ENCODE measurements at regions not wholly inside any gene's neighbourhood (a gene's known extent, or its start where the extent isn't known, plus 50 kb on each side); places are given as distances from the start of the nearest gene placed in this dataset.

DNA sequence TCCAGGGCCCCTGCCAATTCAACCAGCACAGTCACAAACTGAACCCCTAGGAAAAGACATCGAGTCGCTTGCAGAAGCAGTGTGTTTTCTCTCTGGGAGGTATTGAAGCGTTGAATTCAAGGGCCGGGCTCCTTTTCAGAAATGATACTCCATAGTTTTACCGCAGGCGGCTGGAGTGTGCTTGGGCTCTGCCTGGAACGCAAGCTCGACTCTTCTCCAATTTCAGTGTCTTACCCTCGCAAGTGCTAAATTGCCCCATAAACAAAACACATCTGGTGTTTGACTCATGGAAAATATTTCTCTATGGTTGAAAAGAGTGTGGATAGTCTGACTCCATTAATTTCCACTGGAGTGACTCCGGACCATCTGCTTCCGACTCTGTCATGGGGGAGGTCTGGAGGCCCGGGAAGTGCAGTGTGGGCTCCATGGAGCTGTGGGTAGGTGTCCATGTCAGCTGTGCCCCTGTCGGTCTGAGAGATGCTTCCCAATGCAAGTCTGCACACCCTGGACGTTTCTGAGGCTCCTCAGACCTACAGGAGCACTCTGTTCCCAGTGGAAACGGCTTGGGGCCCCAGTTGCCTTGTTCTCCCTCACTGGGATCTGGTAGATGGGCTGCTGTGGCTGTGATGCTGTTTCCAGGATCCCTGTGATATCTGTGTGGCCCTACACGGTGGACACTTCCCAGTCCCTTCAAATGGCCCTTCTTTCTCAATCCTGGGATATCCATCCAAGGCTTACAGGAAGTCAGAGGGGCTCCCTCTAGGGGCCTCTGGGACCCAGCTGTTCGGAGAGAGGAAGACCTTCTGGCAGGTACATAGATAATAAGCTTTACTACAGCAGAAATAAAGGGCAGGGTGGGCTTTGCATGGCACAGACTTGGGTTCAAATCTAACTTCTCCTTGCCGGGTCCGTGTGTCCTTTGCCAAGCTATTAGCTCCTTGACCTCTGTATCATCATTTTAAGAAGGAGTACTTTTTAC, 119.8 kb upstream of the CDH13 start:
- DNase-seq (ENCODE audit: insufficient read length, low spot score, missing footprints) = no peak
- Histone ChIP-seq H3K79me2 (ENCODE audit: insufficient read depth, low read length) (no peaks in the 10 kb centered on the region), H3K27ac (ENCODE audit: low read depth, low read length) (no peak overlapping the region), H4K20me1 (ENCODE audit: insufficient read depth, low read length) (no peaks in the 10 kb centered on the region), H3K27me3 (ENCODE audit: insufficient read depth, low read length) (no peaks in the 10 kb centered on the region), H2AFZ (ENCODE audit: low read length) (no peak overlapping the region), H3K9me3 (ENCODE audit: low read depth, low read length) (no peaks in the 10 kb centered on the region), H3K4me3 (ENCODE audit: insufficient read depth, low read length) (no peak overlapping the region), H3K4me1 (ENCODE audit: insufficient read depth, low read length) (no peaks in the 10 kb centered on the region), H3K36me3 (ENCODE audit: insufficient read depth, low read length) (no peaks in the 10 kb centered on the region), H3K4me2 (ENCODE audit: insufficient read depth, low read length) (no peak overlapping the region)
- TF ChIP-seq, protein P1, sequence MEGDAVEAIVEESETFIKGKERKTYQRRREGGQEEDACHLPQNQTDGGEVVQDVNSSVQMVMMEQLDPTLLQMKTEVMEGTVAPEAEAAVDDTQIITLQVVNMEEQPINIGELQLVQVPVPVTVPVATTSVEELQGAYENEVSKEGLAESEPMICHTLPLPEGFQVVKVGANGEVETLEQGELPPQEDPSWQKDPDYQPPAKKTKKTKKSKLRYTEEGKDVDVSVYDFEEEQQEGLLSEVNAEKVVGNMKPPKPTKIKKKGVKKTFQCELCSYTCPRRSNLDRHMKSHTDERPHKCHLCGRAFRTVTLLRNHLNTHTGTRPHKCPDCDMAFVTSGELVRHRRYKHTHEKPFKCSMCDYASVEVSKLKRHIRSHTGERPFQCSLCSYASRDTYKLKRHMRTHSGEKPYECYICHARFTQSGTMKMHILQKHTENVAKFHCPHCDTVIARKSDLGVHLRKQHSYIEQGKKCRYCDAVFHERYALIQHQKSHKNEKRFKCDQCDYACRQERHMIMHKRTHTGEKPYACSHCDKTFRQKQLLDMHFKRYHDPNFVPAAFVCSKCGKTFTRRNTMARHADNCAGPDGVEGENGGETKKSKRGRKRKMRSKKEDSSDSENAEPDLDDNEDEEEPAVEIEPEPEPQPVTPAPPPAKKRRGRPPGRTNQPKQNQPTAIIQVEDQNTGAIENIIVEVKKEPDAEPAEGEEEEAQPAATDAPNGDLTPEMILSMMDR (IDR thresholded peaks at IDR 0.05; ENCODE audit: extremely low read depth, low read depth, low read length) = no peak

DNA sequence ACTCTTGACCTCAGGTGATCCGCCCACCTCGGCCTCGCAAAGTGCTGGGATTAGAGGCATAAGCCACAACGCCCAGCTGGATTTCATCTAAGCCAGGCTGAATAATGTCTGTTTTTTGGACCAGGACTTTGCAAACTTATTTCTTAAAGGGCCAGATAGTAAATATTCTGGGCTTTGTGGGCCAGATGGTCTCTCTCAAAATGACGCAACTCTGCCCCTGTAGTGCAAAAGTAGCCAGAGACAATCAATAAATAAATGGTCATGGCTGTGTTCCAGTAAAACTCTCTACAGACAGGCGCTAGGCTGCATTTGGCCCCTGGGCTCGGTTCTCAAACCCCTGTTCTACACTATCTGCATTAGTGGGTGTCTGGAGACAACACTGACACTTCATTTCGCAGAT, 121.9 kb upstream of the CDH13 start:
- no peaks in the 10 kb centered on the region for H3K27me3 ChIP-seq (ENCODE audit: insufficient read depth, low read length)
- no peaks in the 10 kb centered on the region for H3K36me3 ChIP-seq (ENCODE audit: insufficient read depth, low read length)
- no peaks in the 10 kb centered on the region for H3K4me1 ChIP-seq (ENCODE audit: insufficient read depth, low read length)
- DNase-seq (ENCODE audit: insufficient read length, low spot score, missing footprints) = no peak
- no peak overlapping the region for H2AFZ ChIP-seq (ENCODE audit: low read length)
- no peak overlapping the region for H3K4me2 ChIP-seq (ENCODE audit: insufficient read depth, low read length)
- H3K4me3 ChIP-seq (ENCODE audit: insufficient read depth, low read length) = no peak overlapping the region
- H3K79me2 ChIP-seq (ENCODE audit: insufficient read depth, low read length) = no peaks in the 10 kb centered on the region
- H3K27ac ChIP-seq (ENCODE audit: low read depth, low read length) = no peak overlapping the region
- TF ChIP-seq, protein P1 (IDR thresholded peaks at IDR 0.05; ENCODE audit: extremely low read depth, low read depth, low read length) = no peak
- no peaks in the 10 kb centered on the region for H3K9me3 ChIP-seq (ENCODE audit: low read depth, low read length)
- H4K20me1 ChIP-seq (ENCODE audit: insufficient read depth, low read length) = no peaks in the 10 kb centered on the region

DNA sequence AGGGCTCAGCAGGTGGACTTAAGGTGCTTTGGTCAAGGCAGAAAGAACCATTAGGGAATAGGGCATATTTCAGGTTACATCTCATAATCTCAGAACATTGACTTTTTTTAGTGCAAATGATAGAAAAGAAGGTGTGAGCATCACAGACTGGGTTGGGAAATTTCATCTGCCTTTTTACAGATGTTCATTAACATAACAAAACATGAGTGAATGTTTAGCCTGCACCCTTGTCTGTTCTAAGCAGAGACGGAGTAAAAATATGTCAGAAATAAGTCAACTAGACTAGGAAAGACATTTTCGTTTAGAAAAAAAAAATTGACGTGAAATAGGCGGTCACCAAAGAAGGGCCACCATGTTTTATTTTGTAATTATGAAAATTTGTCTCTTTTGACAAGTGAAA, 127.5 kb upstream of the CDH13 start:
- H2AFZ ChIP-seq (ENCODE audit: low read length) = no peak overlapping the region

DNA sequence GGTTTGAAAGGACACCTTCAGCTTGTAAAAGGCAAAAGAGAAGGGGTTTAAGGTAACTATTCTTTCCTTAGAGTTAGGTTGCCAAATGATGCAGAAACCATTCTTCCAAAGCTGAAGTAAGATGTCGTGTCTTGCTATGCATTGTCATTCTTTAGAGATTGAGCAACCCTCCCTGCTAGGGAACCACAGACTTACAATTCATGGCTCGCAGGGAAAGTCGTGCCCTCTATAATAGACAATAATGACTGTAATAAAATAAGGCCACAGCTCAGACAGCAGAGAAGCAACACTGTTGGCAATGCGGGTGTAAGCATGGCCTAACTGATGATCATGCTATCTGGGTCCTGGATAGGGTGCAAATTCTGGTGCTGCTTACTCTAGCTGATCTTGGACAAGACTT, 129.6 kb upstream of the CDH13 start:
- H3K36me3 ChIP-seq (ENCODE audit: insufficient read depth, low read length) = no peaks in the 10 kb centered on the region
- no peaks in the 10 kb centered on the region for H3K4me1 ChIP-seq (ENCODE audit: insufficient read depth, low read length)
- DNase-seq (ENCODE audit: insufficient read length, low spot score, missing footprints) = no peak
- no peaks in the 10 kb centered on the region for H3K9me3 ChIP-seq (ENCODE audit: low read depth, low read length)
- H3K27ac ChIP-seq (ENCODE audit: low read depth, low read length) = no peak overlapping the region
- H3K27me3 ChIP-seq (ENCODE audit: insufficient read depth, low read length) = no peaks in the 10 kb centered on the region
- no peak overlapping the region for H3K4me2 ChIP-seq (ENCODE audit: insufficient read depth, low read length)
- no peaks in the 10 kb centered on the region for H3K79me2 ChIP-seq (ENCODE audit: insufficient read depth, low read length)
- H3K4me3 ChIP-seq (ENCODE audit: insufficient read depth, low read length) = no peak overlapping the region
- no peak overlapping the region for H2AFZ ChIP-seq (ENCODE audit: low read length)
- TF ChIP-seq, protein P1 (IDR thresholded peaks at IDR 0.05; ENCODE audit: extremely low read depth, low read depth, low read length) = no peak
- H4K20me1 ChIP-seq (ENCODE audit: insufficient read depth, low read length) = no peaks in the 10 kb centered on the region

More for the DNA sequence above, 127.5 kb upstream of the CDH13 start:
- no peaks in the 10 kb centered on the region for H3K27me3 ChIP-seq (ENCODE audit: insufficient read depth, low read length)
- no peaks in the 10 kb centered on the region for H4K20me1 ChIP-seq (ENCODE audit: insufficient read depth, low read length)
- H3K79me2 ChIP-seq (ENCODE audit: insufficient read depth, low read length) = no peaks in the 10 kb centered on the region
- no peaks in the 10 kb centered on the region for H3K9me3 ChIP-seq (ENCODE audit: low read depth, low read length)
- TF ChIP-seq, protein P1 (IDR thresholded peaks at IDR 0.05; ENCODE audit: extremely low read depth, low read depth, low read length) = no peak
- H3K4me3 ChIP-seq (ENCODE audit: insufficient read depth, low read length) = no peak overlapping the region
- no peak overlapping the region for H3K27ac ChIP-seq (ENCODE audit: low read depth, low read length)
- H3K36me3 ChIP-seq (ENCODE audit: insufficient read depth, low read length) = no peaks in the 10 kb centered on the region
- H3K4me1 ChIP-seq (ENCODE audit: insufficient read depth, low read length) = no peaks in the 10 kb centered on the region
- H3K4me2 ChIP-seq (ENCODE audit: insufficient read depth, low read length) = no peak overlapping the region
- DNase-seq (ENCODE audit: insufficient read length, low spot score, missing footprints) = no peak

Measured in osteoblast (primary cell).